ENCODE measurements at regions not wholly inside any gene's neighbourhood (a gene's known extent, or its start where the extent isn't known, plus 50 kb on each side); places are given as distances from the start of the nearest gene placed in this dataset.

- DNase-seq: no peak
Measured at GRCh38 chr12:60043236-60043635, 447.4 kb downstream of the SLC16A7 start.

GRCh38 chr12:60052483-60052882 lies 456.7 kb downstream of the SLC16A7 start:
- DNase-seq: no peak

- DNase-seq: no peak
Measured at GRCh38 chr12:60059180-60059579, 463.4 kb downstream of the SLC16A7 start.

- DNase-seq: no peak
Measured at GRCh38 chr12:60066655-60067054, 470.8 kb downstream of the SLC16A7 start.

GRCh38 chr12:60070552-60070951 lies 474.7 kb downstream of the SLC16A7 start:
- no peak for DNase-seq

GRCh38 chr12:60071759-60072191 lies 475.9 kb downstream of the SLC16A7 start:
- DNase-seq: no peak

GRCh38 chr12:60072911-60073310 lies 477.1 kb downstream of the SLC16A7 start:
- DNase-seq: no peak

- no peak for DNase-seq
Measured at GRCh38 chr12:60075091-60075490, 479.3 kb downstream of the SLC16A7 start.

GRCh38 chr12:60078026-60078425 lies 482.2 kb downstream of the SLC16A7 start:
- no peak for DNase-seq

- DNase-seq: no peak
Measured at GRCh38 chr12:60093428-60093827, 497.6 kb downstream of the SLC16A7 start.

- DNase-seq: no peak
Measured at GRCh38 chr12:60094436-60094835, 498.6 kb downstream of the SLC16A7 start.

GRCh38 chr12:60096727-60097126 lies 500.9 kb downstream of the SLC16A7 start:
- no peak for DNase-seq

GRCh38 chr12:60100160-60100559 lies 504.3 kb downstream of the SLC16A7 start:
- no peak for DNase-seq

- no peak for DNase-seq
Measured at GRCh38 chr12:60100852-60101251, 505.0 kb downstream of the SLC16A7 start.

- no peak for DNase-seq
Measured at GRCh38 chr12:60101715-60102114, 505.9 kb downstream of the SLC16A7 start.

GRCh38 chr12:60106214-60106613 lies 510.4 kb downstream of the SLC16A7 start:
- no peak for DNase-seq

GRCh38 chr12:60107992-60108391 lies 512.2 kb downstream of the SLC16A7 start:
- no peak for DNase-seq

GRCh38 chr12:60112063-60112462 lies 516.2 kb downstream of the SLC16A7 start:
- DNase-seq: no peak

GRCh38 chr12:60112763-60113162 lies 516.9 kb downstream of the SLC16A7 start:
- DNase-seq: no peak

- DNase-seq: no peak
Measured at GRCh38 chr12:60114169-60114568, 518.3 kb downstream of the SLC16A7 start.

GRCh38 chr12:60119327-60119726 lies 523.5 kb downstream of the SLC16A7 start:
- no peak for DNase-seq

- DNase-seq: no peak
Measured at GRCh38 chr12:60120199-60120598, 524.4 kb downstream of the SLC16A7 start.

GRCh38 chr12:60123557-60123956 lies 527.7 kb downstream of the SLC16A7 start:
- DNase-seq: no peak

- no peak for DNase-seq
Measured at GRCh38 chr12:60137513-60137912, 541.7 kb downstream of the SLC16A7 start.

- DNase-seq: no peak
Measured at GRCh38 chr12:60138526-60138925, 542.7 kb downstream of the SLC16A7 start.

GRCh38 chr12:60144395-60144794 lies 548.6 kb downstream of the SLC16A7 start:
- DNase-seq: no peak
